ENCODE measurements at regions not wholly inside any gene's neighbourhood (a gene's known extent, or its start where the extent isn't known, plus 50 kb on each side); places are given as distances from the start of the nearest gene placed in this dataset.
"Not testable (repeated sequence)": the region's sequence is repeated elsewhere in the genome, so short reads cannot be mapped to it uniquely, and the experiment has no call there.

- not testable (repeated sequence) for DNase-seq
These were observed 325.1 kb upstream of the CHRNA7 start for GRCh38 chr15:31705076-31705678.

GRCh38 chr15:31707944-31708702 is 322.2 kb upstream of the CHRNA7 start:
- not testable (repeated sequence) for DNase-seq

- DNase-seq, result not testable (repeated sequence)
These were observed 321.5 kb upstream of the CHRNA7 start for GRCh38 chr15:31708703-31709327.

- not testable (repeated sequence) for DNase-seq
These were observed 320.8 kb upstream of the CHRNA7 start for GRCh38 chr15:31709479-31709878.

GRCh38 chr15:31710806-31711205 is 319.5 kb upstream of the CHRNA7 start:
- not testable (repeated sequence) for DNase-seq

GRCh38 chr15:31715208-31715607 is 315.1 kb upstream of the CHRNA7 start:
- not testable (repeated sequence) for DNase-seq

- DNase-seq, result not testable (repeated sequence)
These were observed 311.7 kb upstream of the CHRNA7 start for GRCh38 chr15:31718625-31719024.

GRCh38 chr15:31719396-31720022 is 310.8 kb upstream of the CHRNA7 start:
- peak; percentile 62 for DNase-seq

GRCh38 chr15:31723019-31723418 is 307.3 kb upstream of the CHRNA7 start:
- not testable (repeated sequence) for DNase-seq

GRCh38 chr15:31724903-31725302 is 305.4 kb upstream of the CHRNA7 start:
- not testable (repeated sequence) for DNase-seq

- DNase-seq, result peak; percentile 7
These were observed 304.7 kb upstream of the CHRNA7 start for GRCh38 chr15:31725619-31726018.

- DNase-seq, result no peak
These were observed 302.7 kb upstream of the CHRNA7 start for GRCh38 chr15:31727612-31728011.

GRCh38 chr15:31732726-31733125 is 297.6 kb upstream of the CHRNA7 start:
- DNase-seq, result no peak

- no peak for DNase-seq
These were observed 296.9 kb upstream of the CHRNA7 start for GRCh38 chr15:31733424-31733823.

GRCh38 chr15:31740203-31740602 is 290.1 kb upstream of the CHRNA7 start:
- DNase-seq, result peak; percentile 99

GRCh38 chr15:31745841-31746240 is 284.5 kb upstream of the CHRNA7 start:
- no peak for DNase-seq

GRCh38 chr15:31752065-31752762 is 278.1 kb upstream of the CHRNA7 start:
- no peak for DNase-seq

- DNase-seq, result no peak
These were observed 277.4 kb upstream of the CHRNA7 start for GRCh38 chr15:31752905-31753304.

GRCh38 chr15:31758126-31758525 is 272.2 kb upstream of the CHRNA7 start:
- peak; percentile 56 for DNase-seq

- no peak for DNase-seq
These were observed 262.3 kb upstream of the CHRNA7 start for GRCh38 chr15:31768055-31768454.

GRCh38 chr15:31774045-31774444 is 256.3 kb upstream of the CHRNA7 start:
- no peak for DNase-seq

- DNase-seq, result no peak
These were observed 254.3 kb upstream of the CHRNA7 start for GRCh38 chr15:31776039-31776438.

GRCh38 chr15:31781261-31781660 is 249.1 kb upstream of the CHRNA7 start:
- no peak for DNase-seq

Measured in NCI-H82 (cell line).